HG02798 (cell line): ENCODE measurements at regions not wholly inside any gene's neighbourhood (a gene's known extent, or its start where the extent isn't known, plus 50 kb on each side); places are given as distances from the start of the nearest gene placed in this dataset.

Source experiments
- ATAC-seq: cut with Tn5 transposase; IDR thresholded peaks from one replicate; pipeline ENCODE4 v1.9.1; 2021; ENCODE audit warnings: mild to moderate bottlenecking; ENCODE audit not compliant: unreplicated experiment, poor library complexity

DNA sequence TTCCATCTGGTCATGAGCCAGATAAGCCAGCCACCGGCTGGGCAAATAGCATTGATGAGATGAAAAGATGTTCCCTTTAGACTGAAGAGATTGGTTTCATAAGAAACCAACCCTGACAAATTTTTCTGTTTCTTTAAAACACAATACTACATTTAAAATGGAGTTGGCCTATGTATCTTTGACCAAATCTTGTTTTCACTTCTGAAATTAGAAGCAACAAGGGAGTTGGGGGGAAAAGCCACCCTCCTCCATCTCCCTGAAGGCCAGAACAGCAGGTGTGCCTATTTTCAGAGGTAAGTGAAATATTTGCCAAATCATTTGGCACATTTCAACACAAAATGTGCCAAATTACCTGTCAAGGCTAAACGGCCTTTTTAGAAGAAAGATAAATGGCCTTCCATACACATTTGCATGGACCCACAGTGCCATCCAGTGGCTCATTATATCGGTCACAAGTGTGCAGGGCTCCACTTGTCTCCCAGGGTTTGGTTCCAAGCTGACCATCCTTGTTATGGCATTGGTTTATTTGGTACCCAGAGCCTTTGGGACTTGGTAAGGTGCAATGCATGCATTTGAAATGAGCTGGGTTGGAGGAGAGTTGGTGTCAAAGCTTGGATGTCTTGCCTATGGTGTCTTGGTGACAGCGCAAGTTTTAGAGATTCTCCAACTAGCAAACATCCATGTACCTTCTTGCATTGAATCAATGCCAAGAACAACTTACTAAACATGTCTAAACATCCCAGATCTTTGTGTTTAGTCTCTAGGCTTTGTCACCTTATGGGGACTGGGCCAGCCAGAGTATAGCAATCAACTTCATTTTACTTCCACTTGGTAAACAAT is 372.0 kb upstream of the KIF2A start:
- peak; percentile 50 for ATAC-seq

- ATAC-seq = no peak
These were observed 364.4 kb upstream of the KIF2A start for GRCh38 chr5:61941637-61942036.

- no peak for ATAC-seq
These were observed 363.4 kb upstream of the KIF2A start for GRCh38 chr5:61942462-61943049.

DNA sequence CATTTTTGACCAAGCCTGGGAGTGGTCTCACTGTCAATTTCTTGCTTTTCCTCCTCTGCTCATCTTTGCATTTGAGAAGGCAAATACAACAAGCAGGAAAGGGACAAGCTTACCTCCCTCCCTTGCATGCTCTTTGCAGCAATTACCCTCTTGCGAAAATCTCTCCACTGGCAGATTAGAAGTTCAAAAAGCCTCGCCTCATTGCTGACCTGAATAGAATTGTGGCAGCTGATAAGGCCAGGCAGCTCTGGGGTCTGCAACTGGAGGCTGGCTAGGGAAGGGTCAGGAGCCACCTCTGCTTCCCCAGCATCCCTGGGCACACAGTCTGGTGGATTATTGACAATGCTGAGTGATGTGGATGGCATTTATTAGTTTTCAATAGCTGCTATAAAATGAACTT is 362.3 kb upstream of the KIF2A start:
- no peak for ATAC-seq

DNA sequence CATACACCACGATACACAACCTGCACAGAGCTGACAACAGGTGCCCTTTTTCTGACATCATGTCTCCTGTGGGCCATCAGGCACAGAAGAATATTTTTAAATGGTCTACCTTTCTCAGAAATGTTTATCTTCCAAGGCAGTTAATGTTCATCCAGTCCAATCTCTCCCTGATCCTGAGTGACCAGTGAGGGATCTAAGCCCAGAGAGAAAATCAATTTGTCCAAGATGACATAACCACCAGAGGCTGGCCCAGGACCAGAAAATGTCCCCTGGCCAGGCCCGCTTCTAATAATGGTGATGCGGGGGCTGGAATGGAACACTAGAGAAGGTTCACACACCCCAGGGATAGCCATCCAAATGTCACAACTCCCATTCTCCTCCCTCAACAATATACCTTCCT is 357.9 kb upstream of the KIF2A start:
- no peak for ATAC-seq

DNA sequence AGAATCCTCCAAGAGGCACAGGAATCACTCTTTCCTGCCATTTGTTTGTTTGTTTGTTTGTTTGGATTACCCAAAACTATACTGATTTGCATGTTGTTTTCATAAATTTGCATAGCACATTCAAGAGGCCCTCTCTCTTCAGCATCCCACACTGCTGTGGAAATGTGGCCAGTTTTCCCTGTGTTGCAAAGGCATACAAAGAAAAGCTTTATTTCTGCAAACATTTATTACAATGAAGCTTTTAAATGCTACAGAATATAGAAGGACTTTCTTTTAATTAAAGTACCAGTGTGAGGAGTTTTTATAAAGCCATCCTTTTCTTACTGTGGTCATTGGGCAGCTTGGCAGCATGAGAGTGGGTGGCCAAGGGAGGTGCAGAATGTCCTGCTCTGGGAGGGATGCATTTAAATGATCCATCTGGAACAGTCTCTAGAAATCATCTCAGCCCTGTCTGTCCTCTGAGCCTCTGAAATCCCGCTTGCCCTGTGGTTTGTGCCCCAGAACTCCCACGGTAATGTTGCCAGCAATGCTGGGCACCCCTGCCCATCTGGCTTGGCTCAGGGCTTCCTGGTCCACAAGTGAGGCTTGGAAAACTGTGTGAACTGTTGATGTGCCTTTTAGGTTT is 356.8 kb upstream of the KIF2A start:
- ATAC-seq = no peak

DNA sequence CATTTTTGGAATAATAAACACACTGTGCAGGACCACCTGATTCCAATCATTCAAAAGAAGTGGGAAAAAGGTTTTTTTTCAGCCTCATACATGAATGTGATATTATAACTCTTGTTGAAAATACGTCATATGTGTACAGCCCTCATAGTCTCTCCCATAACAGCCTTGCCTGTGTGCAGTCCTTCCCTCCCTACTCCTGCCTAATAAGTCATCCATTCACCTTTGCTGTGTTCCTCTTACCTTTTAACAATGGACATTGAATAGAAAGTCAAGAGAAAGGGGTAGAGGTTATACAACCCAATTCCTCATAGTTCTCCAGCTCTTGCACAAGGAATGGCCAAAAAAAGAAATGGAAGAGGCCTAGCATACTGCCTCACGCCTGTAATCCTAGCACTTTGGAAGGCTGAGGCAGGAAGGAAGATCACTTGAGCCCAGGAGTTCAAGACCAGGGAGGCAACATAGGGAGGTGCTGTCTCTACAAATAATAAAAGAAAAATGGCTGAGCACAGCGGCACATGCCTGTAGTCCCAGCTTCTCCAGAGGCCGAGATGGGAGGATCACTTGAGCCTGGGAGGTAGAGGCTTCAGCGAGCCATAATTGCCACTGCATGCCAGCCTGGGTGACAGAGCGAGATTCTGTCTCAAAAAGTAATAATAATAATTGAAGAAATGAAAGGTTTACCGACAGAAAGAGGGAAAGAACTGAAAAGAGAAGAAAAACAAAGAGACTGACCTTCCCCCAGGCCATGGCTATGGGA is 356.1 kb upstream of the KIF2A start:
- no peak for ATAC-seq

DNA sequence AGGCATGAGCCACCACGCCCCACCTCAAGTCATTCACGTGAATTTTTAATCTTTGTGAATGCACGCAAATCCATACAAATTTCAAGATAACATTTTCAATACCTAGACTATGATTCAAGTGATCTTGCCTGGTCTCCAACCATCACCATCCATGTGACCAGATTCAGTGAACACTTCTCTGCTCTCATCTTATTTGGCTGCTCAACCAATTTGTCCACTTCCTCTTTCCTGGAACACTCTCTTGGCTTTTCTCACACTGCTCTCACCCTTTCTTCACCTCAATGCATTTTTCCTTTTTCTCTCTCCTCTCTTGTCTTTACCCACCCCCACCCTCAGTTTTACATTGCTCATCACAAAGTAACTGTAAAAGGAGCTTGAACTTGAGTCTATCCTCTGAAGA is 354.7 kb upstream of the KIF2A start:
- no peak for ATAC-seq

DNA sequence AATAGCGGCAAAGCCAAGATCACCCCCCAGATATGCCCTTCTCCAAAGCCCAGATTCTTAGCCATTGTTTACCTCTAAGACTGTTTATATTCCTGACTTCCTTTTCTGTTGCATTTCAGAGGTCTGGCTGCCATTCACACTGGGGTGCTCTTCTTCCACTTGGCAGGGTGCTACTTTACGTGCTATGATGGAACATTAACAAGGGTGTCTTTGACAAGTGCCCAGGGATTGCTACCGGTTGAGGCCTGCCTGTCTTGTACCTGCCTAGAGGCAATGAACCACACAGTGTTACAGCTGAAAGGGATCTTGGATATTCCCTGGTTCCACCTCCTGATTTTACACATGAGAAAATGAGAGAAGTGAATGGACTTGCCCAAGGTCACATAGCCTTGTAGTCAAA is 352.1 kb upstream of the KIF2A start:
- no peak for ATAC-seq

DNA sequence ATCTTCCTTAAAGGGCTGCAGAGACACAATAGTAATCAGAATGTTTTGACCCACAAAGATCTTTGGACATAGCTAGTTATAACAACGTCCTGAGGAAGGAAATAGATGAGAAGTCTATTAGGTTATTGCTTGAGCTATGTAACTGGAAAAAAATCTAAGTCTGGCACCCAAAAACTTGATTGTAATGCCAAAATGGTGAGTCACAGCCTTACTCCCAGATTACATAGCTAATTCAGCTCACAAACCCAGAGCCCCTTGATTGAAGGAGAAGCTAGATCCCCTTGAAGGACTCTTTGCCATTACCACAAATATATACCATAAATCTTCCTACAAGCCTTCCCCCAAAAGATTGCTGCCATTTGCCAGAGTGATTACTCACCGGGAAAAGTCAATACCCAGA is 341.8 kb upstream of the KIF2A start:
- no peak for ATAC-seq

GRCh38 chr5:61965069-61965468 is 340.9 kb upstream of the KIF2A start:
- no peak for ATAC-seq

- ATAC-seq = no peak
These were observed 340.5 kb upstream of the KIF2A start for GRCh38 chr5:61965490-61965889.

DNA sequence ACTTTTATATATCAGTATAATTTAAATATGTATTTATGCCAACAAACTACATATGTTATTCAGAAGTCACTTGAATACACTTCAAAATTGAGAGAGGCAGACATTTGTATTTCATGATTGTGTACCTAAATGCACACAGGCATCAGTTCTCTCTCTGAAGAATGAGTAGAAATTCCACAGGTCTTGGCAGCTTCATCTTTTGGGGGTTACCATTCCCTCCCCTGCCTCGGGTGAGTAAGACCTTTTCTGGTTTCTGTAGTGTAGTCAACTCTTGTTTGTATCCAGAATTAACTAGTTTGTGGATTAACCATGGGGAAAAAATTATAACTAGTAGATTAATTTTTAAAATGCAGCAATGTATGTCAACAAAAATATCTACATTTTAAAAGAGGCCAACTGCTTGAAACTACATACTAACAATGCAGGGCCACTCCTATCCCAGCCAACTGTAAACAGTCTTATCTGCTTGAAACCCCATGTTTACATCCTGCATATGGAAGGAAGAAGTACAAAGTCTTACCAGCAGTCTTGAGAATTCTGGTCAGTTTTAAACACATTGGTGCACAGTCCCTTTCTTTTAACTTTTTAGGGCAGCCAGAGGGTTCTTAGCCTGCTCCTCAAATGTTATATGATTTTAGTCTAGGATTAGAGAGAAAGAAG is 339.6 kb upstream of the KIF2A start:
- ATAC-seq = no peak

- ATAC-seq = no peak
These were observed 339.0 kb upstream of the KIF2A start for GRCh38 chr5:61966997-61967396.

- ATAC-seq = no peak
These were observed 338.3 kb upstream of the KIF2A start for GRCh38 chr5:61967681-61968080.

DNA sequence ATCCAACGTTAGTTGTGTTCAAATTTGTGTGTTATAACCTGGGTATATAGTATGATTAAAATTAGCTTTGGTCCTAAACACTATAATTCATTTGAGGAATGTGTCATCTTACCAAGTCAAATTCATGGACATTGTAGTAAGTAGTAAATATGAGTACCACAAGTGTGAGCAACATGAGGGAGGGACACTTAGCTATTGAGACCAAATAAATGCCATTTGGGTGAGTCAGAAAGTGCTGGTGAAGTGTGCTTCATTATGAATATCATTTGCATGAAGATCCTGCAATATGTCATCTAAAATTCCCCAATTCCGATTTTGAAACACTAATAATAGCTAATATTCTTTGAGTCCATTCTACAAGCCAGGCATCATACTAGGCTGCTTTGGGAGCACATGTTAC is 336.7 kb upstream of the KIF2A start:
- ATAC-seq = no peak

DNA sequence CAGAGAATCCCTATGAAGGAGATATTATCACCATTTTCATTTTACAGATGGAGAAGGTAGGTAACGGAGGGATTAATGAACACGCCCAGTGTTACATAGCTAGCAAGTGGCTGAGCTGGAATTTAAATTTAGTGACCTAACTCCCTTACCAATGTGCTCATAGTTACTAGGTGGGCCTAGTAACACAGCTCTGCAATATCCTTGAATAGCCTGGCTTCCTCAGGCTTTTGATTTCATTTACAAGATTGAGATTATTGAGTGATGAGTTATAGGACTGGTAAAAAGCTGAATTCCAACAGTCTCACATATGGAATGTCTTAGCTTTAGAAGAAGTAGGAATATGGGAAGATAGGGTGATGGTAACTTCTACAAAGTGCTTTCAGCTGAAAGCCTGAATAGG is 336.3 kb upstream of the KIF2A start:
- ATAC-seq = no peak

- ATAC-seq = no peak
These were observed 335.8 kb upstream of the KIF2A start for GRCh38 chr5:61970218-61970617.

DNA sequence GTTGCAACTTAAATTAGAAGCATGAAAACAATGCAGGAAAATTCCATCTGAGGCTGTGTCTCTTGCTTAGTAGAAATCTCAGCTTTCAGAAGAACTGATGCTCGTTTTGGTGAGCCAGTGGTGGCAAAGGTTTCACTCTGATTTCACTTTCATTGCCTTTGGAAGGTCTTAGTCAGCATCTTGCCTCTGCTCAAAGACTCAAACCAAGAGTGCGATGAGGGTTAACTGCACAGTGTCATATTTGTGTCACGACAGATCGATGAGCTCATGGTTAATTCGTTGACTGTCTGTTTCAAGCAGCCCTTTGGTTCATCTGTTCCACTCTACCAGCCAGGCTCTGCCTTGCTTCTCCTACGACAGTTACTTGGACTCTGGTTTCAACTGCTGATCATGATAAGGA is 331.3 kb upstream of the KIF2A start:
- peak; percentile 57 for ATAC-seq

DNA sequence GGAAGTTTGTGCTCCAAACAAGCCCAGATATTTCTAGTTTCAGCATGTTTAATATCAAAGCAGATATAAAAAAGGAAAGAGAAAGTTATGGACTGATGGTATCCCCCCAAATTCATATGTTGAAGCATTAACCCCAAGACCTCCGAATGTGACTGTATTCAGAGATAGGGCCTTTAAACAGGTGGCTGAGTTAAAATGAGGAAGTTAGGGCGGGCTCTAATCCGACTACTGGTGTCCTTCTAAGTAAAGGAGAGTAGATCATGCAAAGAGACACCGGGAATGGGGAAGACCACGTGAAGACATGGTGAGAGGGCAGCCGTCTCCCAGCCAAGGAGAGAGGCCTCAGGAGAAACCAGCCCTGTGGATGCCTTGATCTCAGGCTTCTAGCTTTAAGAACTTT is 324.1 kb upstream of the KIF2A start:
- ATAC-seq = no peak
